HFFc6 (cell line): ENCODE measurements at regions not wholly inside any gene's neighbourhood (a gene's known extent, or its start where the extent isn't known, plus 50 kb on each side); places are given as distances from the start of the nearest gene placed in this dataset.

Source experiments
- DNase-seq: peaks from one replicate; pipeline ENCODE4 v3.0.0-alpha.2; 2018
- H3K27ac Mint-ChIP-seq: 2 replicates; pipeline ENCODE4 v1.8.0; 2020; ENCODE audit warnings: mild to moderate bottlenecking, mixed read lengths
- H3K27me3 Mint-ChIP-seq: 2 replicates; pipeline ENCODE4 v1.8.0; 2021; ENCODE audit warnings: mild to moderate bottlenecking, moderate library complexity, mixed read lengths; ENCODE audit not compliant: insufficient read depth
- H3K36me3 Mint-ChIP-seq: 2 replicates; pipeline ENCODE4 v1.8.0; 2021; ENCODE audit warnings: low read depth, mixed read lengths
- H3K4me1 Mint-ChIP-seq: 2 replicates; pipeline ENCODE4 v1.8.0; 2020; ENCODE audit warnings: low read depth, mixed read lengths
- H3K4me3 Mint-ChIP-seq: 2 replicates; pipeline ENCODE4 v1.8.0; 2020; ENCODE audit warnings: mild to moderate bottlenecking, moderate library complexity, mixed read lengths
- H3K9me3 Mint-ChIP-seq: 2 replicates; pipeline ENCODE4 v1.8.0; 2020; ENCODE audit warnings: mild to moderate bottlenecking, mixed read lengths
- TF ChIP-seq, protein P1 (sequence below): fragments of 200-600 bp; sonication (generic); IDR thresholded peaks from 2 replicates; pipeline ENCODE4 v1.5.0; 2021; ENCODE audit warnings: antibody characterized with exemption, mild to moderate bottlenecking

DNA sequence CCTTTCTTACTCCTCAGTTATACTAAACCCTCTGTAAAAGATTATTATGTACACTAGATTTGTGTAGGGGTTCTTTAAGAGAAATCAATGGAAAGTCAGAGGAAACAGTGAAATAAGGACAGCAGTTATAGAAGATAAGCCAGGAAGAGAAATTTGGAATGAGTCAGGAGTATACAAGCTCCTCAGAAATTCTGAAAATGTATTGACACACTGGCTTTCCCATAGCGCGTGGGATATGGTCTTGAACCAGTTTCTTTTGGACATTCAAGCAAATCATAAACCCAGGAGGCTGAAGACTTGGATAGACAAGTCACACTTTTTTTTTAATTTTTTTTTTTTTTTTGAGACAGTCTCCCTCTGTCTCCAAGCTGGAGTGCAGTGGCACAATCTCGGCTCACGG, 316.1 kb upstream of the MMADHC start:
- DNase-seq: no peak
- TF ChIP-seq, protein P1, sequence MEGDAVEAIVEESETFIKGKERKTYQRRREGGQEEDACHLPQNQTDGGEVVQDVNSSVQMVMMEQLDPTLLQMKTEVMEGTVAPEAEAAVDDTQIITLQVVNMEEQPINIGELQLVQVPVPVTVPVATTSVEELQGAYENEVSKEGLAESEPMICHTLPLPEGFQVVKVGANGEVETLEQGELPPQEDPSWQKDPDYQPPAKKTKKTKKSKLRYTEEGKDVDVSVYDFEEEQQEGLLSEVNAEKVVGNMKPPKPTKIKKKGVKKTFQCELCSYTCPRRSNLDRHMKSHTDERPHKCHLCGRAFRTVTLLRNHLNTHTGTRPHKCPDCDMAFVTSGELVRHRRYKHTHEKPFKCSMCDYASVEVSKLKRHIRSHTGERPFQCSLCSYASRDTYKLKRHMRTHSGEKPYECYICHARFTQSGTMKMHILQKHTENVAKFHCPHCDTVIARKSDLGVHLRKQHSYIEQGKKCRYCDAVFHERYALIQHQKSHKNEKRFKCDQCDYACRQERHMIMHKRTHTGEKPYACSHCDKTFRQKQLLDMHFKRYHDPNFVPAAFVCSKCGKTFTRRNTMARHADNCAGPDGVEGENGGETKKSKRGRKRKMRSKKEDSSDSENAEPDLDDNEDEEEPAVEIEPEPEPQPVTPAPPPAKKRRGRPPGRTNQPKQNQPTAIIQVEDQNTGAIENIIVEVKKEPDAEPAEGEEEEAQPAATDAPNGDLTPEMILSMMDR: no peak
- Mint-ChIP-seq H3K27ac (no peak overlapping the region), H3K4me1 (peaks cover 31% of the 10 kb centered on the region), H3K4me3 (no peak overlapping the region), H3K27me3 (peaks cover 1% of the 10 kb centered on the region; the same call in 1 of the 2 replicates), H3K36me3 (no peaks in the 10 kb centered on the region), H3K9me3 (no peaks in the 10 kb centered on the region)

DNA sequence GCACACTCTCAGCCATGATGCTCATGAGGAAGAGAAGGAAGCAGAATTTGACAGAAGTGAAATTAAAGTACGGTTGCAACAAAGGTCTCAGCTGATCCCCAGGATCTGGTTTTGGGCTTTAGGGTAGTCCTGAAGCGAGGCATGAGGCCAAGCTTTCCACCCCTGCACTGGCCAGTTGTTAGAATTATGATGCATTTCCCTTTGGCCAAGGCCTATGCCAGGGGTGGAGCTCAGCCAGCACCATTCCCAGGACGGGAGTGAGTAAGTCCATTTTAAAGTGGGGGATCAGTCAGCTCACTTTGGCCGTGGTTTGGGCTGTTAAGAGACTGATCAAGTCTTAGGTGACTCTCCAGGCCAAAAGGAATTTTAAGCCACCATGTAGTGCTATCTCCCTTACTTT, 314.5 kb upstream of the MMADHC start:
- no peak for DNase-seq
- no peak overlapping the region for H3K4me3 Mint-ChIP-seq
- peaks cover 25% of the 10 kb centered on the region for H3K4me1 Mint-ChIP-seq
- TF ChIP-seq, protein P1: no peak
- no peaks in the 10 kb centered on the region for H3K9me3 Mint-ChIP-seq
- peaks cover 1% of the 10 kb centered on the region; the same call in 1 of the 2 replicates for H3K27me3 Mint-ChIP-seq
- H3K27ac Mint-ChIP-seq: no peak overlapping the region
- no peaks in the 10 kb centered on the region for H3K36me3 Mint-ChIP-seq

DNA sequence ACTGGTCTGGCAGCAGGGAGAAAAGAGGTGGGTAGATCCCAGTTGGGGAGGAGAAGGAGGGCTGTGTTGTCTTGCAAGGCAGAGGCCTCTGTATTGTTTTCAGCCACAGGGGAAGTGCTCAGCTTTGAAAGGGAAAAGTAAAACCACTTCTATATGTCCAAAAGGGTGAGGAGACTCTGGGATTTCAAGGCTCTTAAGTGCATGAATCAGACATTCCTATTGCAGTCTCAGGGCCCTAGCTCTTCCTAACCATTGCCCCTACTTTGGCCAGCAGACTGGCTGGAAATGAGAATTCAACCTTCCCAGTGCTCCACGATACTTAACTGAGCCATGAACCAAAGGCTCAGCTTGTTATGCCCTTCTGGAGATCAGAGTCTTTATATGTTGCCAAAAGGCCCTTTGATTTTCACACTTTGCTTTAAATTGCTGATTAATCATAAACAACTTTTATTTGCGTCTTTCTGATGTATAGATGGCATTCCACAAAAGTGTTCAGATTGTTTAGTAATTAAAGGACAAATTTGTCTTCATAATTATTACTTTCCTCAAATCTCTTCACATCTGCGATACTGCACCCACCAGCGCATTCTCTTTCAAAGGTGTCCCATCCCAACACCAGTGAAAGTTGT, 313.8 kb upstream of the MMADHC start:
- no peak for DNase-seq
- no peak overlapping the region for H3K4me3 Mint-ChIP-seq
- no peaks in the 10 kb centered on the region for H3K9me3 Mint-ChIP-seq
- H3K36me3 Mint-ChIP-seq: no peaks in the 10 kb centered on the region
- TF ChIP-seq, protein P1: no peak
- H3K27ac Mint-ChIP-seq: no peak overlapping the region
- peaks cover 25% of the 10 kb centered on the region for H3K4me1 Mint-ChIP-seq
- H3K27me3 Mint-ChIP-seq: peaks cover 1% of the 10 kb centered on the region; the same call in 1 of the 2 replicates

DNA sequence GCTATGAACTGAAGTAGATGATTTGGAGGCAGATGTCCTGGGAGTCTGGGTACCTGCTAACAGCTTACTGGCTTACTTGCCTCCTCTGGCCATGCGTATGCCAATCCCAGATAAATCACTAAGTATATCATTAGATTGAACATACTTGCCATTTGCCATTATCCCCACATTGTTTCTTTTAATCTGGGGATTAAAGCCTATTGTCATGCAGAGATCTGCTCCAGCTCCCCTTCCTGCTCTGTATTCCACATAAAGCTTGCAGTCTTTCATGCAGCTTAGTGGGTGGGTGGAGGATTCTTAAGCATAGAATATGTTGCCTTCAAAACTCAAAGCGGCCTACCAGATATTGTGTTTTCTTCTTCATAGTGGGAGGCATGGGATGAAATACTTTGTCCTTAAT, 311.8 kb upstream of the MMADHC start:
- Mint-ChIP-seq H3K9me3 (no peaks in the 10 kb centered on the region), H3K27ac (no peak overlapping the region), H3K27me3 (no peaks in the 10 kb centered on the region), H3K4me3 (no peak overlapping the region), H3K4me1 (peaks cover 25% of the 10 kb centered on the region), H3K36me3 (no peaks in the 10 kb centered on the region)
- TF ChIP-seq, protein P1: no peak
- no peak for DNase-seq

DNA sequence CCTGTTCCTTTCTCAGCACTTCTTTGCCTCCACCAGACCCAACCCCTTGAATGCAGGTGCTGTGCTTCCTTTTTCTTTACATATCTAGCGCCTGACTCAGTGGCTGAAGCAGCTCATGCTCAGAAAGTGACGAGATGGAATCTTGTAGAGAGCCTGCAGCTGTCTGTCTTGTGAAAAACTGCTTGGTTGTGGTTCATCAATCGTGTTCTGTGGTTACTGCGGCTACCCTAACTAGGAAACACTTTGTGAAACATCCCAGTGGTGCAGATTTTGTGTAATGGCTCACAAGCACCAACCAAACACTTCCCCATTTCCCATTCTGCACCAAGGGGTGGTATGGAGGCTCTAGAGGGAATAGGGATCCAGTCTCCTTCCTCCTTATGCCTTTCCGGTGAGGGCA, 307.2 kb upstream of the MMADHC start:
- DNase-seq: no peak
- no peaks in the 10 kb centered on the region for H3K9me3 Mint-ChIP-seq

More for the DNA sequence above, 307.2 kb upstream of the MMADHC start:
- H3K27me3 Mint-ChIP-seq: no peaks in the 10 kb centered on the region
- no peaks in the 10 kb centered on the region for H3K36me3 Mint-ChIP-seq
- TF ChIP-seq, protein P1: no peak
- H3K27ac Mint-ChIP-seq: no peak overlapping the region
- H3K4me1 Mint-ChIP-seq: no peaks in the 10 kb centered on the region
- H3K4me3 Mint-ChIP-seq: no peak overlapping the region
